ENCODE measurements at regions not wholly inside any gene's neighbourhood (a gene's known extent, or its start where the extent isn't known, plus 50 kb on each side); places are given as distances from the start of the nearest gene placed in this dataset.

- 93% methylated on average over 4 of the region's 4 CpGs for WGBS
- Histone ChIP-seq H3K27ac (ENCODE audit: low read depth in 1 of 2, low read length in 2 of 2) (no peak overlapping the region), H3K4me1 (ENCODE audit: control insufficient read depth in 4 of 4, insufficient read depth in 4 of 4, low read length in 3 of 4) (no peaks in the 10 kb centered on the region), H3K9ac (ENCODE audit: low read depth in 1 of 2, low read length in 2 of 2) (no peak overlapping the region), H3K4me3 (ENCODE audit: low read depth in 1 of 3, low read length in 3 of 3) (no peak overlapping the region), H3K9me3 (ENCODE audit: control insufficient read depth in 4 of 4, low read length in 3 of 4) (no peaks in the 10 kb centered on the region), H3K27me3 (ENCODE audit: control insufficient read depth in 4 of 4, insufficient read depth in 4 of 4, low read length in 3 of 4) (no peaks in the 10 kb centered on the region), H3K36me3 (ENCODE audit: control insufficient read depth in 4 of 4, insufficient read depth in 3 of 4, low read depth in 1 of 4, low read length in 3 of 4) (no peaks in the 10 kb centered on the region)
- TF ChIP-seq SP1 (IDR thresholded peaks at IDR 0.05), result no peak
- no peak for TF ChIP-seq RAD21 (IDR thresholded peaks at IDR 0.05)
- TF ChIP-seq MAX (IDR thresholded peaks at IDR 0.05), result no peak
- TF ChIP-seq JUND (IDR thresholded peaks at IDR 0.05), result no peak
- DNase-seq (ENCODE audit: low spot score), result no peak
Observed at GRCh38 chr13:100836711-100837110, 162.1 kb upstream of the TMTC4 start.

- no peak for TF ChIP-seq FOXA2 (IDR thresholded peaks at IDR 0.05)
- TF ChIP-seq GABPA (IDR thresholded peaks at IDR 0.05 in 1 of 2, conservative IDR thresholded peaks at IDR 0.05 in 1 of 2), result no peak
- no peak for TF ChIP-seq MAX (IDR thresholded peaks at IDR 0.05)
- no peak for TF ChIP-seq REST (IDR thresholded peaks at IDR 0.05)
- no peak for TF ChIP-seq FOXA1 (IDR thresholded peaks at IDR 0.05)
- TF ChIP-seq JUND (IDR thresholded peaks at IDR 0.05), result no peak
- TF ChIP-seq HNF4G (IDR thresholded peaks at IDR 0.05), result no peak
- TF ChIP-seq HNF4A (conservative IDR thresholded peaks at IDR 0.05), result no peak
- TF ChIP-seq RAD21 (IDR thresholded peaks at IDR 0.05), result no peak
- no peak for TF ChIP-seq ZBTB33 (IDR thresholded peaks at IDR 0.05)
- no peak for TF ChIP-seq EGR1 (IDR thresholded peaks at IDR 0.05; ENCODE audit: low read depth in 2 of 2)
- H3K9ac ChIP-seq (ENCODE audit: low read depth in 1 of 2, low read length in 2 of 2), result no peak overlapping the region
- no peak overlapping the region for H3K27ac ChIP-seq (ENCODE audit: low read depth in 1 of 2, low read length in 2 of 2)
- no peak overlapping the region for H3K4me3 ChIP-seq (ENCODE audit: low read depth in 1 of 3, low read length in 3 of 3)
- no peaks in the 10 kb centered on the region for H3K27me3 ChIP-seq (ENCODE audit: control insufficient read depth in 4 of 4, insufficient read depth in 4 of 4, low read length in 3 of 4)
- 94% methylated on average over 5 of the region's 5 CpGs for WGBS
- no peaks in the 10 kb centered on the region for H3K36me3 ChIP-seq (ENCODE audit: control insufficient read depth in 4 of 4, insufficient read depth in 3 of 4, low read depth in 1 of 4, low read length in 3 of 4)
- no peak for DNase-seq (ENCODE audit: low spot score)
- no peaks in the 10 kb centered on the region for H3K9me3 ChIP-seq (ENCODE audit: control insufficient read depth in 4 of 4, low read length in 3 of 4)
- H3K4me1 ChIP-seq (ENCODE audit: control insufficient read depth in 4 of 4, insufficient read depth in 4 of 4, low read length in 3 of 4), result no peaks in the 10 kb centered on the region
Observed at GRCh38 chr13:100835695-100836094, 161.1 kb upstream of the TMTC4 start.

GRCh38 chr13:100833427-100833826 lies 158.8 kb upstream of the TMTC4 start:
- Histone ChIP-seq H3K4me3 (ENCODE audit: low read depth in 1 of 3, low read length in 3 of 3) (no peak overlapping the region), H3K9ac (ENCODE audit: low read depth in 1 of 2, low read length in 2 of 2) (no peak overlapping the region), H3K36me3 (ENCODE audit: control insufficient read depth in 4 of 4, insufficient read depth in 3 of 4, low read depth in 1 of 4, low read length in 3 of 4) (no peaks in the 10 kb centered on the region), H3K9me3 (ENCODE audit: control insufficient read depth in 4 of 4, low read length in 3 of 4) (peaks cover 0 to 2% (median 0%) of the 10 kb centered on the region in 4 donors), H3K27me3 (ENCODE audit: control insufficient read depth in 4 of 4, insufficient read depth in 4 of 4, low read length in 3 of 4) (no peaks in the 10 kb centered on the region), H3K27ac (ENCODE audit: low read depth in 1 of 2, low read length in 2 of 2) (no peak overlapping the region), H3K4me1 (ENCODE audit: control insufficient read depth in 4 of 4, insufficient read depth in 4 of 4, low read length in 3 of 4) (no peaks in the 10 kb centered on the region)
- 92% methylated on average over 6 of the region's 6 CpGs for WGBS
- DNase-seq (ENCODE audit: low spot score), result no peak
- no peak for TF ChIP-seq JUND (IDR thresholded peaks at IDR 0.05)
- TF ChIP-seq NR2F2 (IDR thresholded peaks at IDR 0.05), result no peak
- no peak for TF ChIP-seq YY1 (IDR thresholded peaks at IDR 0.05)
- TF ChIP-seq ZBTB33 (IDR thresholded peaks at IDR 0.05), result no peak
- no peak for TF ChIP-seq REST (IDR thresholded peaks at IDR 0.05)
- no peak for TF ChIP-seq HNF4A (conservative IDR thresholded peaks at IDR 0.05)
- no peak for TF ChIP-seq RXRA (IDR thresholded peaks at IDR 0.05)
- no peak for TF ChIP-seq ATF3 (IDR thresholded peaks at IDR 0.05)
- TF ChIP-seq RAD21 (IDR thresholded peaks at IDR 0.05), result no peak
- TF ChIP-seq EGR1 (IDR thresholded peaks at IDR 0.05; ENCODE audit: low read depth in 2 of 2), result no peak
- no peak for TF ChIP-seq FOXA1 (IDR thresholded peaks at IDR 0.05)

All from liver (tissue), 7 donors.